NCI-H82 treated with DMSO at 0.1 percent for 48 hours (cell line): ENCODE measurements at regions not wholly inside any gene's neighbourhood (a gene's known extent, or its start where the extent isn't known, plus 50 kb on each side); places are given as distances from the start of the nearest gene placed in this dataset.
A peak's percentile ranks its signal among the peaks of the same experiment; 100 is the strongest.
"Not testable (repeated sequence)": the region's sequence is repeated elsewhere in the genome, so short reads cannot be mapped to it uniquely, and the experiment has no call there.

Experiments
- DNase-seq: peaks from one replicate; lab custom pipeline; 2025; ENCODE audit not compliant: unreplicated experiment; lab: John Stamatoyannopoulos, UW

DNA sequence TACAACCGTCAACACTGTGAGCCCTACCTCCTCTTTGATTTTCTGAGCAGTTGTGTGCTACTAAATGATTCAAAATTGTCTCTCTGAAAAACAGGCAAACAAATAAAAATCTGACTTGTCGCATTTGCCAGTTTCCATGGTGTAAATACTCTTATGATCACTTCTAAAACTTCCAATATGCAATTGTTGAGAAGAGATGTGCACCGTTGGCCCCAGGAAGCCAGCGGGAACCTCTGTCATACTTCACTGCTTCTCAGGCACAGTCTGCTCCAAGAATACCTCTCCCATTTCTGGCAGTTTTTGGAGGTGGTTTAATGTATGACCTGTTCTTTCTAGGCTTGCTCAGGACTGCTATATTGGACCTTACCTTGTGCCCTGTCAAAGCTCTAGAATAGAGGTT is 196.0 kb upstream of the NCAM2 start:
- DNase-seq = no peak

- no peak for DNase-seq
Observed at GRCh38 chr21:20802631-20803260, 195.5 kb upstream of the NCAM2 start.

- no peak for DNase-seq
Observed at GRCh38 chr21:20811702-20812101, 186.5 kb upstream of the NCAM2 start.

- no peak for DNase-seq
Observed at GRCh38 chr21:20814090-20814489, 184.1 kb upstream of the NCAM2 start.

DNA sequence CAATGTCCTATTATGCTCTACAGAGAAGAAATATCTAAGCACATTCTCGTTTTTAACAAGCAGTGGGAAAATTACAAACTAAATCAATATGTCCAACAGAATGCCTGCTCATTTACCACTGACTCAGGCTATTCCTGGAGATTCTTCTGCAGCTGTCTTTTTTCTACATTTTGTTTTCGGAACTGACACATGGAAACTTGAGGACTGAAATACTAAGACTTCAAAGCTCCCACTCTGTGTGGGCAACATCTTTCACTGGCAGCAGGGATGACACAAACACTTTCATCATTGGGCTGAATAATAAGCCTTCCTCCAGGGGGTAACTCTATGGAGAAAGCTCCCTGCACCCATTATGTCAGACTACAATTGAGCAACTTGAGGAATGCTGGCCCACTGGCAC is 175.5 kb upstream of the NCAM2 start:
- DNase-seq = no peak

- DNase-seq = no peak
Observed at GRCh38 chr21:20852866-20853265, 145.3 kb upstream of the NCAM2 start.

DNA sequence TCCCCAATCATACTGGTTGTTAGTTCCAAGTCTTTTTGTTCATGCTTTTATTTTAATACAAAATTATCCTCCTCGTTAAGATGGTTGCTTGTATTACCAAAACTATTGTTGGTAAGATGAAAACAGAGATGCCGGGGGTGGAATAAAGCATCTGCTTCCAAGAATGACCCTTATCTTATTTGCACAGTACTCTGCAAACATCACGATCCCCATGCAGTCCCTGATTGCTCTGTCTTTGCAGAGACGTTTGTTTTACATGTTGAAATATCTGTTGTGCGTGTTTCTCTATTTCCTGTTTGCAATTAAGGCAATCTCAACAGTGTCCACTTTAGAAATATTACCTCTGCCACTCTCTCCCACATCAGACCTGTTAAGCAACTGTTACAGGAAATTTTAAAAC is 141.3 kb upstream of the NCAM2 start:
- DNase-seq = no peak

GRCh38 chr21:20874202-20874601 is 124.0 kb upstream of the NCAM2 start:
- no peak for DNase-seq

DNA sequence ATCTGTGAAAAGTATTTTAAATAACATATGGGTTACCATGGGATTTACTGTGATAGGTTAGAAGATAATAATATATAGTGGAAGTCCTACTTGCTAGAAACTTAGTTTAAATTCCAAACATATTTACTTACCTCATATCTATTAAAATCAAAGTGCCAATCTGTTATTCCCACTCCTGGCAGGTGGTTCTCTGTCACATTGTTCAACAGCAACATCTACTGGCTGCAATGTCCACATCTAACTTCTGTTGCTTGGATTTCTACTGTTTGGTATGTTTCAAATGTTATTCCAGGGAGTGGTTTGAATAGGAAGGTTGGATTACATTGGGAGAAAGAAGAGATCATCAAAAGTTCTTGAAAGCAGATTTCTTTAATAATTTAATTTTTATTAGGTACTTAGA is 122.5 kb upstream of the NCAM2 start:
- DNase-seq = no peak

- no peak for DNase-seq
Observed at GRCh38 chr21:20877976-20878375, 120.2 kb upstream of the NCAM2 start.

DNA sequence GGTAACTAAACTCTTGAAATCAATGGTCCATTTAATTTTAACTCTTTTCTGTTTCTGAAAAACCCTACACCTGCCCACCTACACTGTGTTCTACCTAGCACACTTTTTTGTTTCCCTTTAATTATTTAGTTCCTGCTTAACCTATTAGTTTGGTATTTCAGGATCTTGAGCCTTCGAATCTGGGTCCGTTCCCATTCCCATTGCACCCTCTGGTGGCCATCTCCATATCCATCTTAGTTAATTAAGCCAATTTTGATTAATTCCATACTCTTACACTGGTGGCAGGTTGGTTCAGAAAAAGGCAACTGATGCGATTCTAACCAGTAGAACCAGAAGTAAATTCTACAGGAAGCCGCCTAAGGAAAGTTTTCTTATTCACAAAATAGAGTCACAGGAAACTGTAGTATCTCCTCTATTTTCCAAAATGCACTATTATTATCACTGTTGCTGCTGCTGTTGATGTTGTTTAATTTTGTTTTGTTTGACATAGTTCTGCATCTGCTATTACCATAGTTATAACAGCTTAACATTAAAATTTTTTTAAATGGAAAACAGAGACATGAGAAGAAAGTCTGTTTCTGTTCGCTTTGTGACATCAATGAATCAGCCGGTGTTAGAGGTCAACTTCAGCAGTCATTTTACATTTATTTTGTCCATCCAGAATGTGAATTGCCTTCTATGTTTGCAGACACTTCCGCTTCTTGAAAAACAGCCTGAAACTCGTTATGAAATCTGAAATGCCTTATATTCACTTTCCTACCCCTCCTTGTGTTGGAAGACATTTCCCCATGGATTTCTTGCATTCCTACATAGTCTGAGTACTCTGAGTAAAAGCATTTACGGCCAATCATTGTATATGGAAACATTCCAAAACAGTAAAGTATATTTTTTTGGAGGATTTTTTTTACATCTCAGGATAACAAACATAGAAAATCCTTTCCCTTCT is 115.5 kb upstream of the NCAM2 start:
- peak; percentile 36 for DNase-seq

- no peak for DNase-seq
Observed at GRCh38 chr21:20883408-20883800, 114.8 kb upstream of the NCAM2 start.

DNA sequence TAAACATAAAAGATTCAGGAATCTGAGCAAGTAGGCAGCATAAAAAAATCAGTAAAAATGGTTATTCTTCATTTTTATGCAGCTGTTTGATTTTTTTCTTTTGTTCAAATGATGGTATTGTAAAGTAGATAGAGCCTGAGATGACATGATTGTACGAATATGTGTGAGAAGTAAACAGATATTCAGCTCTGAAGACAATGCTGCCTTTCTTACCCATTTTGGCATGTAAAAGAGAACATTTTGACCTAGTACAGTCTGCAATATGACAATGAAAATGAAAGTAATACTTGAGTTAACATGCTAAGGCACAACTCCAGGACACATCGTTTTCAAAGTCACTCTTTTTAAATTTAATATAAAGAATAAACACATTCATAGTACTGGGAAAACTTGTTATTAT is 95.7 kb upstream of the NCAM2 start:
- DNase-seq = no peak

GRCh38 chr21:20902998-20903397 is 95.2 kb upstream of the NCAM2 start:
- no peak for DNase-seq

DNA sequence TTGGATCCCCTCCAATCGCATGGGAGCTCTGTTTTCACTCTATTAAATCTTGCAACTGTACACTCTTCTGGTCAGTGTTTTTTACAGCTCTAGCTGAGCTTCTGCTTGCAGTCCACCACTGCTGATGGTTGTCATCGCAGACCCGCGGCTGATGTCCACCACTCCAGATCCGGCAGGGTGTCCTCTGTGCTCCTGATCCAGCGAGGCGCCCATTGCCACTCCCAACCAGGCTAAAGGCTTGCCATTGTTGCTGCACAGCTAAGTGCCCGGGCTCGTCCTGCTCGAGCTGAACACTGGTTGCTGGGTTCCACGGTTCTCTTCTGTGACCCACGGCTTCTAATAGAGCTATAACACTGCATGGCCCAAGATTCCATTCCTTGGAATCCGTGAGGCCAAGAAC is 70.7 kb upstream of the NCAM2 start:
- not testable (repeated sequence) for DNase-seq

GRCh38 chr21:20942523-20942922 is 55.7 kb upstream of the NCAM2 start:
- DNase-seq = no peak

DNA sequence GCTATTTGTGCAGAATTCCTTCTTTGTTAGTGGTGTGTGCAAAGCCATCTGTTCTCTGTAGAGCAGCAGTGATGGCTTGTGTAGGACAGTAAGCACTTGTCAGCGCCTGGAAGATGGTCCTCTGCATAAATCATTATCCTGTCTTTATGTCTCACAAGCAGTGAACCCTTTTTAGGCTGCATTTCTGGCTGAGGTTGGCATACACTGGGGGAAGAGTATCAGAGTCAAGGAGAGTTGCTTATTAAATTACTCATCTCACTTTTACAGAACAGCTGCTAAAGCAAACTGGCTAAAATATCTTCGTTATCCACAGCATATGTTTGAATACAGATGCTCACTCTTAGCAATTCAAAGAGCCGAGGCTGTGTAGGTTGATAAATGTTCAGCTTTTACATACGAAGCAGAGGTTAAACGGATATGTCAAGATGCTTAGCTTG is 54.6 kb upstream of the NCAM2 start:
- DNase-seq = no peak

DNA sequence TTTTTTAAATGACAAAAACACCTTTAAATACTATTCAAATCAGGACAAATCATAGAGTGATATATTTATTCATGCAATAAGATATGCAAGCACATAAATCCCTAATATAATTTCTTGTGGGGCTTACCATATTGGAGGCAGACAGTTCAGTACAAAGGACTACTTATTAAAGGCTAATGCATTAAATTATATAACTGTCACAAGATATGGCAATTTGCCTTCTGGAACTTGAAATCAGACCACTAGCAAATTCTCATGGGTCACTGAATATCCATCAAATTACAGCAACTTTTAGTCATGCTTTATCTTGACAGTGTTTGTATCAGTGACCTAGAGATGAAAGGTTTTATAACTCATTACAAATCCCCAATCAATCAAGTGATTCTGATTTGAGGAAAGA is 54.1 kb upstream of the NCAM2 start:
- no peak for DNase-seq

GRCh38 chr21:20946701-20947100 is 51.5 kb upstream of the NCAM2 start:
- DNase-seq = no peak
